ENCODE measurements at regions not wholly inside any gene's neighbourhood (a gene's known extent, or its start where the extent isn't known, plus 50 kb on each side); places are given as distances from the start of the nearest gene placed in this dataset.

- DNase-seq (ENCODE audit: low read depth) = no peak
Measured at GRCh38 chr1:218817691-218818465, 355.8 kb upstream of the LYPLAL1 start.

- DNase-seq (ENCODE audit: low read depth) = no peak
Measured at GRCh38 chr1:218823291-218823900, 350.3 kb upstream of the LYPLAL1 start.

- DNase-seq (ENCODE audit: low read depth) = no peak
Measured at GRCh38 chr1:218827486-218827885, 346.2 kb upstream of the LYPLAL1 start.

DNA sequence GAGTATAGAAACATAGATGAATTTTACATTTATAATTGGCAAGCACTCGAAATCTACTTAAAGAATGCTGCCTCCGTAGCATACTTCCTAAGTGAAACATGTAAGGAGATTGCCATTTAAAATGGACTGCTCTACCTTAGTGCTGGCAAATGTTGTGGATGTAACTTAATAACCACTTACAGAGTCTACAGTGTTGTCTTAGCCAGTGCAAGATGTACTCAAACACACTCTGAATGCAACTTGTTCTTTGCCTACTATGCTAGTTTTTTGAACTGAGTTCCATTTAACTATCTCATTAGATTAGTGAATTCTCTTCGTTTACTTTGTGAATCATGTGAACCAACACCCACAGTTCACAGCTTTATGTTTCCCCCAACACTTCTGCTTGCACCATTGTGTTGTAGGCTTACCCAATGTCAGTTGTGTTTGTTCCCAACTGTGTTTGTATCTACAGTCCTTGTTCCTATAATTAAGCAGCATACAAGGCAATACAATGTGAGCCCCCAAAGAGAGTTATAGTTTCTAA is 345.5 kb upstream of the LYPLAL1 start:
- DNase-seq (ENCODE audit: low read depth) = no peak

DNA sequence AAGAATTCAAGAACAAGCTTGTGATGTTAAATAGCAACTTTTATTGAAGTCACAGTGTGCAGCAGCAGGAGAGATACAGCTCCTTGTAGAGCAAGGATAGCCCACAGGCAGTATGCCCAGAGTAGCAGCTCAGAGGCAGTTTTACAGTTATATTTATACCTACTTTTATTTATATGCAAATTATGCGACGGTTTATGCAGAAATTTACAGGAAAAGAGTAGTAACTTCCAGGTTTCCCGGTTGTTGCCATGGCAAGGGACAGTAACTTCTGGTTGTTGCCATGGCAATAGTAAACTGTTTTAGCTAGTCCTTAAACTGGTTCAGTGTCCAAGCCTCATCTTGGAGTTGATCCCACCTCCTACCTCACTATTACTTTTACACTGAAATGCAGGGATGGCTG is 344.6 kb upstream of the LYPLAL1 start:
- DNase-seq (ENCODE audit: low read depth) = no peak

GRCh38 chr1:218835609-218836008 is 338.1 kb upstream of the LYPLAL1 start:
- no peak for DNase-seq (ENCODE audit: low read depth)

DNA sequence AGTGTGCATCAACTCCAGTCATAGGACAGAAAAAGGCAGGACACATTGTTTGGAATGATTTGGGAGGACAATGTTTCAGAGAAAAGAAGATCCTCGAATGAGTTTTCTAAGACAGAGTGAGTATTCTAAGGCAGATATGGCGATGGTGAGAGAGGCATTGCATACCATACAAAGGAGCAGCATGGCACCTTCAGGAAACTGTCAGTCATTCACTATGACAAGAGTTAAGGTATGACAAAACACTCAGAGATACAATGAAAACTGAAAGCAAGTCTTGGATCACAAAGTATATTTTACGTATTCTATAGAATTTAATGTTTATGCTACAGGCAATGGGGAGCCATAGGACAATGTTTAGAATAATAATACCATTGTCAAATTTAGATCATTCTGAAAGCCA is 337.4 kb upstream of the LYPLAL1 start:
- no peak for DNase-seq (ENCODE audit: low read depth)

GRCh38 chr1:218837051-218837450 is 336.6 kb upstream of the LYPLAL1 start:
- DNase-seq (ENCODE audit: low read depth) = no peak

DNA sequence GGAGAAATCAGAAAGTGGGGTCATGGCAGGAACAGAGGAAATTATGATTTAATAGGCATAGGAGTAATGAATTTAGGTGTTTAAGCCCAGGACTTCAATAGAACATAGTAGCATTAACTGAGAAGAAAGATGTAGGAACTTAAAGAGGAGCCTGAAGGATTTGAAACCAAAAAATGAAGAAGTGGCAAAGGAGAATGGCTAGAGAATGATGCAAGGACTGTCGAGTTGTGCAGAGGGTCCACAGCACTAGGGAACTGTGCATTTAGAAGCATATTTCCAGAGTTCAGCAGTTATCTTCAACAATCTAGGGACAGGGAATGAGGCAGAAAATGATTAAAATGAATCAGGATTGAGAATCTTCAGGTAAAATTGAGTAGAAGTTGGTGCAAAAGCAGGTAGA is 328.1 kb upstream of the LYPLAL1 start:
- DNase-seq (ENCODE audit: low read depth) = no peak

GRCh38 chr1:218846181-218846580 is 327.5 kb upstream of the LYPLAL1 start:
- DNase-seq (ENCODE audit: low read depth) = no peak

DNA sequence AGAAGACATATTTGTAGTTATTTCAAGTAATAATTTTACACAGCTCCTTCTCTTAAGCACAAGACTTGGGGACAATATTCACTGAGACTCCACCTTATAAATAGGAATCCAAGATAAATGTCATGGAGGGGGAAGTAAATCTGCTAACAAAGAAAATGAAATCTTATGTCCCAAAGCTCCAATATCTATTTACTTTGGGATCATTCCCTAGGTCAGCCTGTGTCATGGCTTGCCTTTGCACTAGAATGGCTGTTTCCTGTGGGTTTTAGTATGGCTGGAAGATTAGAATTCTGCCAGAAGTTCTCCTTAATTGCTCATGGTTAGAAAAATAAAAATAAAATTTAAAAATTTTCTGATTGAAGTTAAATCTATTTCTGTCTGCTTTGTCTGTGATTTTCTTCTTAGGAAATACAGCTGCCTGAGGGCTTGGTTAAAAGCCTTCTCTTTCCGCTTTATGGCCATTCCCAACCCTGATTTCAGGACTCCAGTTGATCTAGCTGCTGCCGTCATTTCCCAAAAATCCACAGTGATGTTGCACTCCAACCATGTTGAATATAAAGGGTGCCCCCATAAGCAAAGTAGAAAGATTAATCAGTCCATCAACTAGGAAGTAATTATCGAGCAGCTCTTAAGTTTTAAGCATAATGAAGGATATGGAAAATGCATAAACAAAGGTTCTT is 326.4 kb upstream of the LYPLAL1 start:
- DNase-seq (ENCODE audit: low read depth) = no peak

- no peak for DNase-seq (ENCODE audit: low read depth)
Measured at GRCh38 chr1:218848009-218848408, 325.7 kb upstream of the LYPLAL1 start.

DNA sequence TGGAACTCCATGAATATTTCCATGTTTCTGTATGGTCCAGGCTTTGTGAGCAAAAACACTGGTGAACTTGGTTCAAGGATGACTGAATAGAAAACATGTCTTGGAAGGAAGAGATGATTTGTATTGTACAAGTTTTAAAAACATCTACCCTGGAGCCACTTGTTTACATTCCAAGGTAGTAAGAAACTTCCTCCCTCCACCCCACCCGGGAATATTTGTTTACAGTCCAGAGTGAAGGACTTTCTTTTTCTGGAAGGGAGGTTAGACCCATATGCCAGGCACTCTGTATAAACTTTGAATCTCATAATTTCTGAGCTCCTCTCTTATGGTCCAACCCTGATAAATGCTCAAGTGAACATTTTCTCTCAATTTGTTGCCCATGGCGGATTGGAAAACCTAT is 323.3 kb upstream of the LYPLAL1 start:
- DNase-seq (ENCODE audit: low read depth) = no peak

DNA sequence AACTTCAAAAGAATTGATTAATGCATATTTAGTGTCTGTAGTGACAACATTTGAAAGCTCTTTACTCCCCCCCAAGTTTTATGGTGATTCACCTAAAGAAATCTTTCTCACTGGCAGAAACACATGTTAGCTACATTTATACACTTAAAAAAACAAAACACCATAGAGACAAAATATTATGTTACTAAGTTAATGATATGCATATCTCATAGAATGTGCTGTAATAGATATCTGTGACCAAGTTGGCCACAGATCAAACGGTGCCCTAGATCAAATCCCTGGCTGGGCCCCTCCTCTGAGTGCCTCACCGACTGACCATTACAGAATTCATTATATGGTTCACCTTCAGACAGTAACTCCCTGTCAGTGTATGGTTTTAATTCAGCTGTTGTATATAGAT is 322.1 kb upstream of the LYPLAL1 start:
- no peak for DNase-seq (ENCODE audit: low read depth)

- no peak for DNase-seq (ENCODE audit: low read depth)
Measured at GRCh38 chr1:218852527-218852926, 321.2 kb upstream of the LYPLAL1 start.

DNA sequence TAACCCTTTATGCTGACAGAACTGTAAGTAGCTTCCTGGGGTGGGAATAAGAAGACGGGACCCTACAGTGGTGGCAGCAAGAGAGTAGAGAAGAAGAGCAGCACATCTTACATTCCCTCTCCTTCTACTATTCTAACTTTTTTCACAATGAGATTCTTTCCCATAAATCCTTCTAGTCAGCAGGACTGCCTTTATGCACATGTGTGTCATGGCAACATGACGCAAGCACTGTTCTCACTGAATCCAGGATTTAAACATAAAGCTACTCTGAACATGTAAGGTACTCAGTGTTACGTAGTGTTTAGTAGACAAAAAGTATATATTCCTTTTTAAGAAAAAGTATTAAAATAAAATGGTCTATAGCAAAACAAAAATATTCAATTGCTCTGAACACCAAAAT is 309.7 kb upstream of the LYPLAL1 start:
- DNase-seq (ENCODE audit: low read depth) = no peak

GRCh38 chr1:218865591-218865990 is 308.1 kb upstream of the LYPLAL1 start:
- no peak for DNase-seq (ENCODE audit: low read depth)

- DNase-seq (ENCODE audit: low read depth) = no peak
Measured at GRCh38 chr1:218866507-218866906, 307.2 kb upstream of the LYPLAL1 start.

GRCh38 chr1:218867066-218867465 is 306.6 kb upstream of the LYPLAL1 start:
- no peak for DNase-seq (ENCODE audit: low read depth)

- DNase-seq (ENCODE audit: low read depth) = no peak
Measured at GRCh38 chr1:218867941-218868626, 305.6 kb upstream of the LYPLAL1 start.

DNA sequence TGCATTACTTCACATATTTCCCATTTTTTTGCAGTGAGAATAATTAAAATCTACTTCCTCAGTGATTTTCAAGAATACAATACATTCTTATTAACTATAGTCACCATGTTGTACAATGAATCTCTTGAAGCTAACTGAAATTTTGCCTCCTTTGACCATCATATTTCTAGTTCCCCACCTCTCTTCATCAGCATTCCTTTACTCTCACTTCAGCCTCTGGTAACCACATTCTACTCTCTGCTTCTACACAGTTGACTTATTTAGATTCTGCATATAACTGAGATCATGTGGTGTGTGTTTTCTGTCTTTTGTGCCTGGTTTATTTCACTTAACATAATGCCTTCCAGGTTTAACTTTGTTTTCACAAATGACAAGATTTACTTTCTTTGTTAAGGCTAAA is 304.4 kb upstream of the LYPLAL1 start:
- DNase-seq (ENCODE audit: low read depth) = no peak

DNA sequence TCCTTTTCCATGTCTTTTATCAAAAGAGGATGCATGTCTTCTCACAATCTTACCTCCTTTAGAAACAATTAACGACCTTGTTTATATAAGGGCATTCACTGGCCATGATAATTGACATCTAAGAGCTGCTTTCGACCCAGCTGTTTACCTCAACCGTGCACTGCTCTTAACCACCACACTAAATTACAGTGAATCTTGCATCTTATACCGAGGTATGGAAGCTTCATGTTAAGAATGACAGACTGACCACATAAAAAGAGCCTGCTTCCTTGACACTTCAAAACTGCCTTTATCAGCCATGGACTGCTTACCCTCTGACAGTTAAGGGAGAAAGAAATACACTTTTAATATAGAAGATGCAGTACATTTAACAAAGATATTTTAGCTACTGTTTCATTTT is 301.7 kb upstream of the LYPLAL1 start:
- no peak for DNase-seq (ENCODE audit: low read depth)
